ENCODE measurements at regions not wholly inside any gene's neighbourhood (a gene's known extent, or its start where the extent isn't known, plus 50 kb on each side); places are given as distances from the start of the nearest gene placed in this dataset.

DNA sequence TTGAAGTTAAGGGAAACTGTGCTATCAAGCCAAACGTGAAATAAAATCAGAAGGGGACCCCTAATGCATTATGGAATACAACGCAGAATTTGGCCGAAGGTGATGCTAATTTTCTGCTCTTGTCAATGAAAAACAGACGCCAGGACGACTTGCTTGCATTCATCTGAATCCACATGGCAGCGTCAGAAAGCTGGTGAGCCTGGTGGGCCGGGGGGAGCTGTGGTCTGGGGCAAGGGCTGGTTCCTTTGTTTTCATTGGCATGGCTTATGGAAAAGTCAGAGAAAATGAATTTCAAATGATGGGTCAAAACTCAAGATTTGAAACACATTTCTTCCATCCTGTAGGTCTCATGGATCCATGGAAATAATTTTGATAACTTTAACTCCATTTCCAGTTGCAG lies 86.4 kb upstream of the RUNX1 start:
- peaks cover 0 to 7% (median 0%) of the 10 kb centered on the region in 4 donors for H3K4me1 ChIP-seq
- no peaks in the 10 kb centered on the region for H3K36me3 ChIP-seq
- DNase-seq = no peak
- no peaks in the 10 kb centered on the region for H3K9me3 ChIP-seq
- TF ChIP-seq, protein P1, sequence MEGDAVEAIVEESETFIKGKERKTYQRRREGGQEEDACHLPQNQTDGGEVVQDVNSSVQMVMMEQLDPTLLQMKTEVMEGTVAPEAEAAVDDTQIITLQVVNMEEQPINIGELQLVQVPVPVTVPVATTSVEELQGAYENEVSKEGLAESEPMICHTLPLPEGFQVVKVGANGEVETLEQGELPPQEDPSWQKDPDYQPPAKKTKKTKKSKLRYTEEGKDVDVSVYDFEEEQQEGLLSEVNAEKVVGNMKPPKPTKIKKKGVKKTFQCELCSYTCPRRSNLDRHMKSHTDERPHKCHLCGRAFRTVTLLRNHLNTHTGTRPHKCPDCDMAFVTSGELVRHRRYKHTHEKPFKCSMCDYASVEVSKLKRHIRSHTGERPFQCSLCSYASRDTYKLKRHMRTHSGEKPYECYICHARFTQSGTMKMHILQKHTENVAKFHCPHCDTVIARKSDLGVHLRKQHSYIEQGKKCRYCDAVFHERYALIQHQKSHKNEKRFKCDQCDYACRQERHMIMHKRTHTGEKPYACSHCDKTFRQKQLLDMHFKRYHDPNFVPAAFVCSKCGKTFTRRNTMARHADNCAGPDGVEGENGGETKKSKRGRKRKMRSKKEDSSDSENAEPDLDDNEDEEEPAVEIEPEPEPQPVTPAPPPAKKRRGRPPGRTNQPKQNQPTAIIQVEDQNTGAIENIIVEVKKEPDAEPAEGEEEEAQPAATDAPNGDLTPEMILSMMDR (IDR thresholded peaks at IDR 0.05) = no peak
- TF ChIP-seq POLR2A (IDR thresholded peaks at IDR 0.05) = no peak
- H3K27ac ChIP-seq = no peak overlapping the region
- no peak overlapping the region for H3K4me3 ChIP-seq
- H3K27me3 ChIP-seq = no peaks in the 10 kb centered on the region

DNA sequence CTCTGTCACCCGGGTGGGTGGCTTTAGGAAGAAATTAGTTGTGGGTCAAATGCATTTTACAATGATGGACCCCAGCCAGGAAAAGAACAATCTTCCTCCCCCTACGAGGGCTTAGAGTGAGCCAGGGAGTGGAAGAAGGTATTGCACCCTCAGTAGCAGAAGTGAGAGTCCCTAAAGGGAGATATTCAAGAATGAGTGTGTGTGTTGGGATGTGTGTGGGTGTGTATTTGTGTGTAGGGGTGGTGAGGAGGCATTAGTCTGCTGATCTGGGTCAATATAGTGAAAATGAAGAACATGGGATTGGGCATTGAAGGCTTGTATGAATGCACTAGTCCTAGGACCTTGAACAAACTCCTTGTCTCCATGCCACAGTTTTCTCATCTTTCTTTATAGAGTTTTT lies 85.2 kb upstream of the RUNX1 start:
- Histone ChIP-seq H3K9me3 (no peaks in the 10 kb centered on the region), H3K4me3 (no peak overlapping the region), H3K36me3 (no peaks in the 10 kb centered on the region), H3K27me3 (no peaks in the 10 kb centered on the region), H3K4me1 (peaks cover 0 to 7% (median 0%) of the 10 kb centered on the region in 4 donors), H3K27ac (no peak overlapping the region)
- no peak for DNase-seq
- no peak for TF ChIP-seq POLR2A (IDR thresholded peaks at IDR 0.05)
- TF ChIP-seq, protein P1 (IDR thresholded peaks at IDR 0.05) = no peak

- no peak for TF ChIP-seq POLR2A (IDR thresholded peaks at IDR 0.05)
- TF ChIP-seq, protein P1 (IDR thresholded peaks at IDR 0.05) = no peak
- H3K4me3 ChIP-seq = no peak overlapping the region
- no peaks in the 10 kb centered on the region for H3K27me3 ChIP-seq
- H3K4me1 ChIP-seq = no peaks in the 10 kb centered on the region
- no peak overlapping the region for H3K27ac ChIP-seq
- DNase-seq = no peak
- no peaks in the 10 kb centered on the region for H3K36me3 ChIP-seq
- H3K9me3 ChIP-seq = no peaks in the 10 kb centered on the region
Observed at GRCh38 chr21:35128536-35128935, 79.4 kb upstream of the RUNX1 start.

DNA sequence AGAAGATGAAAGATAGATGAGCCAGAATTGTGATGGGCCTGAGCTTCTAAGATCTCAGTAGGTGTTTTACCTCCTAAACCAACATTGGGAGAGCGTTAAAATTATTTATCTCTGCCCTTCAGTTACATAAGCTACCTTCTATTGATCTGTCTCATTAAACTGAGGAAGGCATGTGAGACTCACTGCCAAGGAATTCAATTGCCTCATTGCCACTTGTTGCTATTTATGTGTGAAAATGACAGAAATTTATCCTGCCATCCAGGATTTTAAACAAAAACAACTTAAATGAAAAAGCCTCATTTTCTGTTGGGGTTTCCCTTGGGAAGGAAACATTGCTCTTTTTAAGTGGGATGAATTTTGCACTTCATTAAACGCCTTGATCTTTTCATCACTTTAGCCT lies 78.7 kb upstream of the RUNX1 start:
- no peaks in the 10 kb centered on the region for H3K4me1 ChIP-seq
- no peaks in the 10 kb centered on the region for H3K36me3 ChIP-seq
- H3K4me3 ChIP-seq = no peak overlapping the region
- no peaks in the 10 kb centered on the region for H3K9me3 ChIP-seq
- TF ChIP-seq POLR2A (IDR thresholded peaks at IDR 0.05) = no peak
- TF ChIP-seq, protein P1 (IDR thresholded peaks at IDR 0.05) = no peak
- no peak overlapping the region for H3K27ac ChIP-seq
- no peaks in the 10 kb centered on the region for H3K27me3 ChIP-seq
- DNase-seq = no peak

DNA sequence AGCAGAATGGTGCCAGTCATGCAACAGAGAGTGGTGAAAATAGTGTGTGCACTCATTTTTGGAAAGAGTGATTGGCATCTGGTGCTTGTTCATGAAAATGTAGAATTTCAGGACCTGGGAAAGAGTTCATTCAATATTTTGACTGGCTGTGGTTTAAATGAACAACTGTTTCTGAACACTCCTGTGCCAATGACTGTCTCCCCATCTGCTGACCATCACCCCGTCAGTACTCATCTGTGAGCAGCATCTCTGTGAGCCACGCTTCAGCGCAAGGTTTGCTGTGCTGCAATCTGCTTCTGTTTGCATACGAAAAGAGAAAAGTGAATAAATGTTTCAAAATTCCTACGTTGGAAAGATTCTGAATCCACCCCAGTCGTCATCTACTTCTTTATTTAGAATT lies 77.9 kb upstream of the RUNX1 start:
- no peak for TF ChIP-seq POLR2A (IDR thresholded peaks at IDR 0.05)
- TF ChIP-seq, protein P1 (IDR thresholded peaks at IDR 0.05) = no peak
- no peaks in the 10 kb centered on the region for H3K9me3 ChIP-seq

GRCh38 chr21:35120631-35121180 lies 71.6 kb upstream of the RUNX1 start:
- no peak for TF ChIP-seq POLR2A (IDR thresholded peaks at IDR 0.05)
- TF ChIP-seq, protein P1 (IDR thresholded peaks at IDR 0.05) = no peak
- no peak overlapping the region for H3K27ac ChIP-seq
- no peak overlapping the region for H3K4me3 ChIP-seq
- H3K9me3 ChIP-seq = no peaks in the 10 kb centered on the region
- DNase-seq = no peak
- no peaks in the 10 kb centered on the region for H3K4me1 ChIP-seq
- no peaks in the 10 kb centered on the region for H3K27me3 ChIP-seq
- no peaks in the 10 kb centered on the region for H3K36me3 ChIP-seq

More for the DNA sequence above, 77.9 kb upstream of the RUNX1 start:
- Histone ChIP-seq H3K27ac (no peak overlapping the region), H3K4me3 (no peak overlapping the region), H3K36me3 (no peaks in the 10 kb centered on the region), H3K4me1 (no peaks in the 10 kb centered on the region), H3K27me3 (no peaks in the 10 kb centered on the region)
- DNase-seq = no peak
